Heart left ventricle (tissue), 13 donors: ENCODE measurements at regions not wholly inside any gene's neighbourhood (a gene's known extent, or its start where the extent isn't known, plus 50 kb on each side); places are given as distances from the start of the nearest gene placed in this dataset.

Source experiments
- CTCF ChIP-seq, 12 donors: fragments of 200-600 bp; sonication (generic) in 4 of 12; IDR thresholded peaks; one replicate each; pipeline versions ENCODE4 v1.5.0 to v1.8.0; 2018 to 2022; ENCODE audit warnings: antibody characterized with exemption in 12 of 12, mild to moderate bottlenecking in 5 of 12
- POLR2A ChIP-seq, 2 donors: fragments of 450-650 bp; IDR thresholded peaks; one replicate each; pipeline ENCODE4 v1.6.1; 2017; ENCODE audit warnings: antibody characterized with exemption in 2 of 2, mild to moderate bottlenecking in 2 of 2, moderate library complexity in 2 of 2
- donor health status: ischemic (EF 13 %, LVEDD 7.1; RV severe dilation, severe dysfunction).
- donor health status: DM: no; HTN: yes; CAD: no.
- donor health status: DM: no; HTN: no; CAD: no.
- donor health status: ischemic (EF 25% LVEDD 6.9; RV normal size, moderate dysfunction).
- donor health status: ischemic (EF 25% LVEDD 5.7; RV mildly dilated, moderate dysfunction).
- donor health status: ischemic (EF 35%, LVEDD 5.7; RV mildly dilated, moderate dysfunction).
- donor health status: nonischemic (EF 11% LVEDD 7.7; RV severe dilation, severe dysfunction).
- donor health status: DM: yes; HTN: yes; CAD: no.
- donor health status: PGD.
- donor health status: ischemic (EF 29% LVEDD 5.4; RV normal size, mild dysfunction).
- donor health status: nonischemic (EF 23%, LVEDD 6.1; RV moderate dilation, normal function).

- TF ChIP-seq POLR2A (IDR thresholded peaks at IDR 0.05) = no peak
- TF ChIP-seq CTCF (IDR thresholded peaks at IDR 0.05) = peak; percentile 97 to 100 (median 99)
These were observed 63.9 kb upstream of the ASAP2 start for GRCh38 chr2:9142551-9143263.
